Right atrium auricular region (tissue), 2 donors: ENCODE measurements at regions not wholly inside any gene's neighbourhood (a gene's known extent, or its start where the extent isn't known, plus 50 kb on each side); places are given as distances from the start of the nearest gene placed in this dataset.
"Not testable (repeated sequence)": the region's sequence is repeated elsewhere in the genome, so short reads cannot be mapped to it uniquely, and the experiment has no call there.

Experiments
- DNase-seq: peaks from one replicate; pipeline ENCODE4 v3.0.0-alpha.2; 2019; ENCODE audit warnings: low spot score
- H3K27ac ChIP-seq, 2 donors: fragments of 200-600 bp; sonication (generic); 1 replicate in 1 of 2; 2 replicates in 1 of 2; pipeline ENCODE4 v1.5.1; 2016 to 2019
- H3K27me3 ChIP-seq, 2 donors: fragments of 200-600 bp; sonication (generic); one replicate each; pipeline versions ENCODE4 v1.5.1 to v1.6.0; 2017 to 2019
- H3K36me3 ChIP-seq: fragments of 200-600 bp; sonication (generic); one replicate; pipeline ENCODE4 v1.5.1; 2016
- H3K4me1 ChIP-seq, 2 donors: fragments of 200-600 bp; sonication (generic); one replicate each; pipeline versions ENCODE4 v1.5.1 to v1.6.0; 2017 to 2019
- H3K4me3 ChIP-seq, 2 donors: fragments of 200-600 bp; sonication (generic); 1 replicate in 1 of 2; 2 replicates in 1 of 2; pipeline ENCODE4 v1.5.1; 2017 to 2019; ENCODE audit warnings: mild to moderate bottlenecking in 1 of 2, moderate library complexity in 1 of 2
- H3K9me3 ChIP-seq, 2 donors: fragments of 200-600 bp; sonication (generic); one replicate each; pipeline ENCODE4 v1.5.1; 2019
- CTCF ChIP-seq, 2 donors: fragments of 200-600 bp; sonication (generic); IDR thresholded peaks; one replicate each; pipeline ENCODE4 v1.5.1; 2019; ENCODE audit warnings: antibody characterized with exemption in 2 of 2

- no peak overlapping the region for H3K4me3 ChIP-seq
- H3K9me3 ChIP-seq = peaks cover 0 to 5% of the 10 kb centered on the region in 2 donors
- H3K27me3 ChIP-seq = no peaks in the 10 kb centered on the region
- H3K4me1 ChIP-seq = no peaks in the 10 kb centered on the region
- H3K27ac ChIP-seq = no peak overlapping the region
- no peak for DNase-seq
- TF ChIP-seq CTCF (IDR thresholded peaks at IDR 0.05) = no peak
- H3K36me3 ChIP-seq = no peaks in the 10 kb centered on the region
Measured at GRCh38 chr14:48052973-48053372, 377.6 kb upstream of the MDGA2 start.

- H3K27ac ChIP-seq = no peak overlapping the region
- H3K4me3 ChIP-seq = no peak overlapping the region
- H3K36me3 ChIP-seq = no peaks in the 10 kb centered on the region
- no peaks in the 10 kb centered on the region for H3K4me1 ChIP-seq
- TF ChIP-seq CTCF (IDR thresholded peaks at IDR 0.05) = no peak
- no peaks in the 10 kb centered on the region for H3K27me3 ChIP-seq
- no peak for DNase-seq
- H3K9me3 ChIP-seq = peaks cover 0 to 18% of the 10 kb centered on the region in 2 donors
Measured at GRCh38 chr14:48035836-48036235, 360.4 kb upstream of the MDGA2 start.

- no peak for TF ChIP-seq CTCF (IDR thresholded peaks at IDR 0.05)
- no peak for DNase-seq
- H3K4me1 ChIP-seq = no peaks in the 10 kb centered on the region
- no peaks in the 10 kb centered on the region for H3K27me3 ChIP-seq
- H3K4me3 ChIP-seq = no peak overlapping the region
- H3K27ac ChIP-seq = no peak overlapping the region
- H3K9me3 ChIP-seq = peaks cover 0 to 10% of the 10 kb centered on the region in 2 donors
- no peaks in the 10 kb centered on the region for H3K36me3 ChIP-seq
Measured at GRCh38 chr14:48027115-48027514, 351.7 kb upstream of the MDGA2 start.

- Histone ChIP-seq H3K9me3 (no peaks in the 10 kb centered on the region), H3K27ac (no peak overlapping the region), H3K36me3 (no peaks in the 10 kb centered on the region), H3K4me3 (no peak overlapping the region), H3K4me1 (no peaks in the 10 kb centered on the region), H3K27me3 (no peaks in the 10 kb centered on the region)
- TF ChIP-seq CTCF (IDR thresholded peaks at IDR 0.05) = no peak
- no peak for DNase-seq
Measured at GRCh38 chr14:48023881-48024280, 348.5 kb upstream of the MDGA2 start.

GRCh38 chr14:48011484-48011883 is 336.1 kb upstream of the MDGA2 start:
- H3K27me3 ChIP-seq, DNase-seq, H3K4me3 ChIP-seq, H3K27ac ChIP-seq, H3K36me3 ChIP-seq, H3K9me3 ChIP-seq, H3K4me1 ChIP-seq: not testable (repeated sequence)

GRCh38 chr14:48008646-48009045 is 333.2 kb upstream of the MDGA2 start:
- Histone ChIP-seq H3K27ac (no peak overlapping the region), H3K4me3 (no peak overlapping the region), H3K9me3 (no peaks in the 10 kb centered on the region), H3K36me3 (no peaks in the 10 kb centered on the region), H3K27me3 (no peaks in the 10 kb centered on the region), H3K4me1 (no peaks in the 10 kb centered on the region)
- DNase-seq = no peak
- no peak for TF ChIP-seq CTCF (IDR thresholded peaks at IDR 0.05)
